HCT116 (cell line): ENCODE measurements at regions not wholly inside any gene's neighbourhood (a gene's known extent, or its start where the extent isn't known, plus 50 kb on each side); places are given as distances from the start of the nearest gene placed in this dataset.
"Not testable (repeated sequence)": the region's sequence is repeated elsewhere in the genome, so short reads cannot be mapped to it uniquely, and the experiment has no call there.

Source experiments
- ATAC-seq: fragments of 200-7000 bp; cut with Tn5 transposase; 2 replicates; pipeline ENCODE4 v1.9.1; 2020; ENCODE audit warnings: mild to moderate bottlenecking, moderate library complexity
- BruUV-seq: library from RNA; stranded (reverse); fragments of 400-500 nt; replicated peaks from 2 replicates; lab custom pipeline; 2021; lab: Mats Ljungman, UMichigan
- CTCF ChIA-PET: fragments of 300-600 bp; sonication (Branson Sonifier 250); formaldehyde crosslinking; loops from one replicate; lab custom pipeline; 2021; ENCODE audit warnings: antibody characterized with exemption; lab: Charles Lee
- POLR2A ChIA-PET: fragments of 300-600, 350-600 bp; sonication (Branson Sonifier 250); formaldehyde crosslinking; loops from one replicate; lab custom pipeline; 2021; ENCODE audit warnings: antibody characterized with exemption; lab: Charles Lee
- RAD21 ChIA-PET, 2 experiments: fragments of 300-600 bp; sonication (Branson Sonifier 250); formaldehyde crosslinking; loops; one replicate each; lab custom pipeline; 2023; ENCODE audit warnings: low total read pairs in 2 of 2; ENCODE audit not compliant: uncharacterized antibody in 2 of 2, unreplicated experiment in 2 of 2, low non-redundant PET in 1 of 2; lab: Charles Lee
- DNase-seq: peaks from one replicate; pipeline ENCODE4 v3.0.0-alpha.2; 2010; ENCODE audit warnings: low read depth, low spot score
- H2AFZ ChIP-seq: fragments of 200-600 bp; shearing (Covaris generic), sonication (generic); 2 replicates; pipeline ENCODE4 v1.6.1; 2017; ENCODE audit warnings: low read depth, mixed run types, mixed read lengths, antibody characterized with exemption, low read length; ENCODE audit not compliant: poor library complexity, severe bottlenecking
- H3K27ac ChIP-seq: 2 replicates; pipeline ENCODE4 v1.5.1; 2012; ENCODE audit warnings: low read depth, low read length
- H3K27me3 ChIP-seq: fragments of 200-600 bp; sonication (generic); 2 replicates; pipeline ENCODE4 v1.6.1; 2016; ENCODE audit warnings: mixed run types, low read length, mixed read lengths; ENCODE audit not compliant: insufficient read depth
- H3K36me3 ChIP-seq, 2 experiments: fragments of 200-500 bp in 1 of 2; fragments of 200-600 bp in 1 of 2; sonication (Bioruptor generic) in 1 of 2; sonication (generic) in 1 of 2; 2 replicates each; pipeline versions ENCODE4 v1.5.1 to v1.6.1; 2014 to 2016; ENCODE audit warnings: low read length in 2 of 2, inconsistent platforms in 1 of 2, mixed read lengths in 1 of 2, mixed run types in 1 of 2; ENCODE audit not compliant: insufficient read depth in 2 of 2, control insufficient read depth in 1 of 2
- H3K4me1 ChIP-seq, 2 experiments: fragments of 200-600 bp in 1 of 2; sonication (generic) in 1 of 2; 2 replicates each; pipeline versions ENCODE4 v1.5.1 to v1.6.1; 2012 to 2017; ENCODE audit warnings: low read length in 2 of 2, inconsistent platforms in 1 of 2, mild to moderate bottlenecking in 1 of 2, mixed read lengths in 1 of 2, mixed run types in 1 of 2, moderate library complexity in 1 of 2; ENCODE audit not compliant: insufficient read depth in 2 of 2, control insufficient read depth in 1 of 2
- H3K4me2 ChIP-seq: fragments of 200-600 bp; sonication (generic); 2 replicates; pipeline ENCODE4 v1.6.1; 2017; ENCODE audit warnings: mixed run types, low read length, mixed read lengths
- H3K4me3 ChIP-seq, 2 experiments: fragments of 200-600 bp in 1 of 2; sonication (generic) in 1 of 2; replicated peaks in 1 of 2; 2 replicates each; pipeline ENCODE4 v1.5.1; 2011 to 2016; ENCODE audit warnings: low read length in 2 of 2, control low read depth in 1 of 2, low read depth in 1 of 2, mild to moderate bottlenecking in 1 of 2, mixed read lengths in 1 of 2, mixed run types in 1 of 2
- H3K79me2 ChIP-seq: fragments of 200-600 bp; sonication (generic); 2 replicates; pipeline ENCODE4 v1.6.1; 2017; ENCODE audit warnings: mild to moderate bottlenecking, mixed run types, low read length, moderate library complexity, mixed read lengths; ENCODE audit not compliant: insufficient read depth
- H3K9ac ChIP-seq: fragments of 200-600 bp; sonication (generic); 2 replicates; pipeline ENCODE4 v1.6.1; 2016; ENCODE audit warnings: low read length, mixed read lengths
- H3K9me2 ChIP-seq: fragments of 200-600 bp; sonication (generic), shearing (Covaris generic); 2 replicates; pipeline ENCODE4 v1.6.1; 2017; ENCODE audit warnings: mixed run types, mild to moderate bottlenecking, moderate library complexity; ENCODE audit not compliant: insufficient read depth
- H3K9me3 ChIP-seq, 2 experiments: fragments of 200-500 bp in 1 of 2; fragments of 200-600 bp in 1 of 2; sonication (Bioruptor generic) in 1 of 2; sonication (generic) in 1 of 2; 2 replicates each; pipeline ENCODE4 v1.6.1; 2014 to 2017; ENCODE audit warnings: low read length in 2 of 2, mixed read lengths in 2 of 2, inconsistent platforms in 1 of 2, low read depth in 1 of 2, mild to moderate bottlenecking in 1 of 2, mixed run types in 1 of 2, moderate library complexity in 1 of 2; ENCODE audit not compliant: control insufficient read depth in 1 of 2, insufficient read depth in 1 of 2
- H4K20me1 ChIP-seq: fragments of 200-600 bp; sonication (generic), shearing (Covaris generic); 2 replicates; pipeline ENCODE4 v1.6.1; 2017; ENCODE audit warnings: mixed run types, mild to moderate bottlenecking, moderate library complexity; ENCODE audit not compliant: insufficient read depth
- ATF3 ChIP-seq: IDR thresholded peaks from 2 replicates; pipeline ENCODE4 v1.6.1; 2012
- CBX3 ChIP-seq: IDR thresholded peaks from 2 replicates; pipeline ENCODE4 v1.6.1; 2012; ENCODE audit warnings: low read depth
- EGR1 ChIP-seq: IDR thresholded peaks from 2 replicates; pipeline ENCODE4 v1.6.1; 2012; ENCODE audit warnings: low read depth
- POLR2AphosphoS5 ChIP-seq: IDR thresholded peaks from 2 replicates; pipeline ENCODE4 v1.6.1; 2011; ENCODE audit warnings: mild to moderate bottlenecking, low read depth, low read length, moderate library complexity
- RAD21 ChIP-seq: IDR thresholded peaks from 2 replicates; pipeline ENCODE4 v1.6.1; 2012; ENCODE audit warnings: low read depth, mild to moderate bottlenecking
- SP1 ChIP-seq: IDR thresholded peaks from 2 replicates; pipeline ENCODE4 v1.6.1; 2012; ENCODE audit warnings: low read depth
- SRF ChIP-seq: IDR thresholded peaks from 2 replicates; pipeline ENCODE4 v1.6.1; 2012; ENCODE audit warnings: low read depth
- TCF7L2 ChIP-seq: IDR thresholded peaks from 2 replicates; pipeline ENCODE4 v1.7.0; 2011; ENCODE audit warnings: borderline replicate concordance, inconsistent platforms; ENCODE audit not compliant: insufficient read depth, insufficient read length; ENCODE audit errors: extremely low read depth
- YY1 ChIP-seq: IDR thresholded peaks from 2 replicates; pipeline ENCODE4 v1.6.1; 2011; ENCODE audit warnings: low read length, low read depth, moderate library complexity, mild to moderate bottlenecking; ENCODE audit not compliant: insufficient replicate concordance; ENCODE audit errors: extremely low read depth
- ZFX ChIP-seq: fragments of 450-650 bp; IDR thresholded peaks from 2 replicates; pipeline ENCODE4 v1.6.1; 2017
- intact Hi-C: fragments of 100-400 bp; cut with micrococcal nuclease; formaldehyde crosslinking; loops from 2 replicates; pipeline ENCODE4 v1.10.0; 2022

- no TSS peak for BruUV-seq
- Histone ChIP-seq H3K4me3 (no peak overlapping the region), H3K9me3 (peaks cover 0 to 3% of the 10 kb centered on the region in 2 experiments; a peak in 2 of 4 replicates), H3K27me3 (no peaks in the 10 kb centered on the region), H4K20me1 (no peaks in the 10 kb centered on the region)
- POLR2A ChIA-PET: no interaction called here
- CTCF ChIA-PET: no interaction called here
- TF ChIP-seq SP1 (no peak), RAD21 (no peak), TCF7L2 (no peak), EGR1 (no peak), YY1 (no peak), ZFX (no peak), SRF (no peak), CBX3 (no peak), POLR2AphosphoS5 (no peak), ATF3 (no peak)
- TF ChIP-seq, all 23 proteins: peak for 0
- Histone ChIP-seq H3K9me2 (no peaks in the 10 kb centered on the region), H3K27ac (no peak overlapping the region), H3K4me2 (no peak overlapping the region), H2AFZ (no peak overlapping the region), H3K36me3 (no peaks in the 10 kb centered on the region), H3K4me1 (no peaks in the 10 kb centered on the region), H3K9ac (no peak overlapping the region), H3K79me2 (no peaks in the 10 kb centered on the region)
- DNase-seq: no peak
- RAD21 ChIA-PET: no interaction called here
- no peak for ATAC-seq
- intact Hi-C loops: no loop called here
These were observed 196.3 kb upstream of the SPAG17 start for GRCh38 chr1:118381197-118381869.

- CTCF ChIA-PET, RAD21 ChIA-PET, intact Hi-C loops, DNase-seq, H4K20me1 ChIP-seq, H3K9me2 ChIP-seq, H2AFZ ChIP-seq, H3K36me3 ChIP-seq, H3K4me3 ChIP-seq, H3K9me3 ChIP-seq, POLR2A ChIA-PET, H3K27me3 ChIP-seq, ATAC-seq, H3K4me2 ChIP-seq, H3K4me1 ChIP-seq, H3K79me2 ChIP-seq, H3K27ac ChIP-seq, H3K9ac ChIP-seq, BruUV-seq: not testable (repeated sequence)
These were observed 192.2 kb upstream of the SPAG17 start for GRCh38 chr1:118377183-118377582.
